Gastrocnemius medialis (tissue), 4 donors: ENCODE measurements at regions not wholly inside any gene's neighbourhood (a gene's known extent, or its start where the extent isn't known, plus 50 kb on each side); places are given as distances from the start of the nearest gene placed in this dataset.

Experiments used
- POLR2A ChIP-seq, 2 donors: fragments of 450-650 bp; IDR thresholded peaks; one replicate each; pipeline ENCODE4 v1.6.1; 2017; ENCODE audit warnings: antibody characterized with exemption in 2 of 2, mild to moderate bottlenecking in 2 of 2, moderate library complexity in 2 of 2
- TF ChIP-seq, protein P1 (sequence below), 5 experiments: fragments of 450-650 bp in 3 of 5; fragments of 200-600 bp in 2 of 5; sonication (generic) in 2 of 5; IDR thresholded peaks in 4 of 5; conservative IDR thresholded peaks in 1 of 5; 1 replicate in 4 of 5; 2 replicates in 1 of 5; pipeline ENCODE4 v1.5.1; 2016 to 2019; ENCODE audit warnings: antibody characterized with exemption in 5 of 5, mild to moderate bottlenecking in 3 of 5, moderate library complexity in 3 of 5

DNA sequence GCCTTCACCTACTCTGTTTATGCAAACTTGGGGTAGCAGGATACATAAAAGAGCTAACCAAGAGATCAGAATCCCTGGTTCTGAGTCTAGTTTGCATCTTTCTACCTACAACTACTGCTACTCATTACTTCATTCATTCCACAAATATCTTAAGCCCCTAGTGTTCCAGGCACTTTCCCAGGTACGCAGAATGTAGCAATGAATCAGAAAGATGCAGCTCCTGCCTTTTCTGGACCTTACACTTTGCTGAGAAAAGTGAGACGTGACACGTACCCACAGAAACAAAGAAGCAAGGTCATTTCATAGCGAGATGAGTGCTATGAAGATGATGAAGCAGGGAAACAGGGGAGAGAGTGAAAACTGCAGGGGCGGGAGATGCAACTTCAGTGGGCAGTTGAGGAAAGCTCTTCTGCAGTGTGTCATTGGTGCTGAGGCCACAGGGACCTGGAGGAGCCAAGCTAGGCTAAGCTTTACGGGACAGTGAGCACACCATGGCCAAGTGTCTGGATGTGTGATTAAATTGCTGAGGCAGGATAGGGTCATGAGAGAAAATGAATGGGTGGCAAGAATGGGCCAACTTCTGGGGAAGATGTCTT is 167.9 kb downstream of the TNFSF18 start:
- TF ChIP-seq, protein P1, sequence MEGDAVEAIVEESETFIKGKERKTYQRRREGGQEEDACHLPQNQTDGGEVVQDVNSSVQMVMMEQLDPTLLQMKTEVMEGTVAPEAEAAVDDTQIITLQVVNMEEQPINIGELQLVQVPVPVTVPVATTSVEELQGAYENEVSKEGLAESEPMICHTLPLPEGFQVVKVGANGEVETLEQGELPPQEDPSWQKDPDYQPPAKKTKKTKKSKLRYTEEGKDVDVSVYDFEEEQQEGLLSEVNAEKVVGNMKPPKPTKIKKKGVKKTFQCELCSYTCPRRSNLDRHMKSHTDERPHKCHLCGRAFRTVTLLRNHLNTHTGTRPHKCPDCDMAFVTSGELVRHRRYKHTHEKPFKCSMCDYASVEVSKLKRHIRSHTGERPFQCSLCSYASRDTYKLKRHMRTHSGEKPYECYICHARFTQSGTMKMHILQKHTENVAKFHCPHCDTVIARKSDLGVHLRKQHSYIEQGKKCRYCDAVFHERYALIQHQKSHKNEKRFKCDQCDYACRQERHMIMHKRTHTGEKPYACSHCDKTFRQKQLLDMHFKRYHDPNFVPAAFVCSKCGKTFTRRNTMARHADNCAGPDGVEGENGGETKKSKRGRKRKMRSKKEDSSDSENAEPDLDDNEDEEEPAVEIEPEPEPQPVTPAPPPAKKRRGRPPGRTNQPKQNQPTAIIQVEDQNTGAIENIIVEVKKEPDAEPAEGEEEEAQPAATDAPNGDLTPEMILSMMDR (IDR thresholded peaks at IDR 0.05 in 4 of 5, conservative IDR thresholded peaks at IDR 0.05 in 1 of 5), result no peak
- no peak for TF ChIP-seq POLR2A (IDR thresholded peaks at IDR 0.05)
